NAMALWA (cell line): ENCODE measurements at regions not wholly inside any gene's neighbourhood (a gene's known extent, or its start where the extent isn't known, plus 50 kb on each side); places are given as distances from the start of the nearest gene placed in this dataset.
"Not testable (repeated sequence)": the region's sequence is repeated elsewhere in the genome, so short reads cannot be mapped to it uniquely, and the experiment has no call there.

Experiments
- DNase-seq: peaks from one replicate; pipeline ENCODE4 v3.0.0-alpha.2; 2015; ENCODE audit warnings: low spot score

DNA sequence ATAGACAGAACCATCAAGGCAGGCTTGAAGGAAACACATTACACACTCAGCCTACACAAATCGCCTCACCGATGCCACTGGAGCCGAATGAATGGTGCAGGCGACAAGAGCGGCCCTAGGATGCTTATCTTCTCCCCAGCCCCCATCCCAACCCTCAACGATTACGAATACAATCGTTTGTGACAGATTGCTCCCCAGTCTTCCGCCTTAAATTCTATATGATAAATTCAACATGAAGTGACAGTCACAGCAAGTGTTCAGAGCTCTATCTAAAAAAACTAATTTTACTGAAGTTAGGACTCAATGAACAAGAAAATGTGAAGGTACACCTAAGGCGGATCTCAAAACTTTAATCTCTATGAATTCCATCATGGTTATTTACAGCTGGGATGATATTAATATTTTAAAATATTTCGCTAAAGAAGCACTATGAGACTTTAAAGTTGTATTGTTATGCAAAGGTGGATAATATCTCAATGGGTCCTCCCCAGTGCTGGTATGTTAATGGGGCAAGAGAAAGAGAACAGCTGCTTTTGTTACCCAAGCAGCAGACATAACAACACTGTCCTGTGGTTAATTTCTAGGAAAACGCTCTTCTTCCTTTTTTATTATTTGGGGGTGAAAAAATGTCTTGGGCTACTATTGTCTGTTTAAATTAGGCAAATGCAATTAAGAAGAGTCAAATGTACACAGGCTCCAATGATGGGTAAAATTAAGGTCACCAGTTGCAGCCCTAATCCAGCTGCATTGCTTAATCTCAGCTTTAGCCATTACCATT, 147.6 kb upstream of the NR2F2 start:
- no peak for DNase-seq

DNA sequence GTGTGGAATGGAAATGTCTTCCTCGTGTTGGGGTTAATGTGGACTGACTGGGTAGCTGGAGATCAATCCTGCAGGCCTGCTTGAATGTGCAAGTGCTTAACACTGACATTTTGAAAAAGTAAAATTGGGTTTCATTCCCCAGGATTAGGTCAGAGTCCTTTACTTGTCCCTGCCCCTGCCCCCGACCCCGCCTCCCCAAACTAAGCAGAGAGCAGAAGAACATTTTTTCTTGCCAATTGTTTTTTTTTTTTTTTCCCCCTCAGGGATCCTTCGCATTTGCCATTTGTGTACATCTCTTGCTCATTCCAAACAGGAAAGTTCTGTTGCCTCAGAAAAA, 147.0 kb upstream of the NR2F2 start:
- DNase-seq: no peak

DNA sequence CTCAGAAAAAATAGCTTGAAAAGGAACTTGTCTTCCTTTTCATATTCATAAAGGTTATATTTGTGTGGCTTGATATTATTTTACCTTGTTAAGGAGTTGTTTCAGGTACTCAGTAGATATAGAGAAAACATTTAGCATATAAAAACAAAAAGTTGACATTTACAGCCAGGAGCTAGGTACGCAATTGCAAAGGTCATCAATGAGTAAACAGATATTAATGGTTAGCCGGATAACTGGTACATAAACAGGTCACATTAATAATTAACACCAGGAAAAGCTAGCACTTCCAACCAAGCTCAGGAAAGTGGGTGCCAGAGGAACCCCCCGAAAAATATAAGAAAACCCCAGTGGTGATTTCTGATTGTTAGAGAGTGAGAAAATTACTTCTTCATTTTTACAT, 146.6 kb upstream of the NR2F2 start:
- DNase-seq: no peak

DNA sequence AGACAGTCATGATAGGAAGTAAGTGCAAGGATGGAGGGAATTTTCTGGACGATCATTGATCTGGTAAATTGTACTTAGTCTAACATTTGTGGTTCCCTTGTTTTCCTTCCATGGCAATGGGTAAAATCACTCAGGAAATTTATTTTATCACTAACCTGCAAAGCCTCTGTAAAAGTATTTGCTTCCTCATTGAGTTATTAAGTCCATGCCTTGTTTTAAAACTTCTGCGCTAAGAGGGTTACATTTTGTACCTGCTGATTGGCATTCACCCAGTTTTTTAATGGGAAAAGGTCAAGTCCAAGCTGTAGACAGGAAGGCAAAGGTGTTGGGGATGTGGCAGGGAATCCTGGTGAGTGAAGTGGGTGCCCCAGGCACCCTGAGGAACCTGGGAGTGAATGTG, 146.2 kb upstream of the NR2F2 start:
- no peak for DNase-seq

DNA sequence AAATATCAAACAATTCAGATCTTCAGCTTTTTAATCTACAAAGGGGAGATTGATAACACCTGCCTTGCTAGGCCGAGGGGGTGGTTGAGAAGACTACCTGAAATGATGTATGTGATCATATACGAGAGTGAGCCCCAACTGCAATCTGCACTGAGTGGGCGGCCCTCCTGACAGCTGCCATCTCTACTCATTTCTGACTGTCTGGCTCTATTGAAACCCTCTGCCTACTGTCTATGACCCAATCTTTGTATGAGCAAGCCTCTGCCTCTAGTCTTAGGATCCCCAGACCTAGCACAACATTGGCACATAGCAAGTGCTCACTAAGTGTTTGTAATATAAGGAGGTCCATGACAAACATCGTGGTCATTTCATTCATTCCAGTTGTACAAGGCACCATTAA, 144.4 kb upstream of the NR2F2 start:
- no peak for DNase-seq

DNA sequence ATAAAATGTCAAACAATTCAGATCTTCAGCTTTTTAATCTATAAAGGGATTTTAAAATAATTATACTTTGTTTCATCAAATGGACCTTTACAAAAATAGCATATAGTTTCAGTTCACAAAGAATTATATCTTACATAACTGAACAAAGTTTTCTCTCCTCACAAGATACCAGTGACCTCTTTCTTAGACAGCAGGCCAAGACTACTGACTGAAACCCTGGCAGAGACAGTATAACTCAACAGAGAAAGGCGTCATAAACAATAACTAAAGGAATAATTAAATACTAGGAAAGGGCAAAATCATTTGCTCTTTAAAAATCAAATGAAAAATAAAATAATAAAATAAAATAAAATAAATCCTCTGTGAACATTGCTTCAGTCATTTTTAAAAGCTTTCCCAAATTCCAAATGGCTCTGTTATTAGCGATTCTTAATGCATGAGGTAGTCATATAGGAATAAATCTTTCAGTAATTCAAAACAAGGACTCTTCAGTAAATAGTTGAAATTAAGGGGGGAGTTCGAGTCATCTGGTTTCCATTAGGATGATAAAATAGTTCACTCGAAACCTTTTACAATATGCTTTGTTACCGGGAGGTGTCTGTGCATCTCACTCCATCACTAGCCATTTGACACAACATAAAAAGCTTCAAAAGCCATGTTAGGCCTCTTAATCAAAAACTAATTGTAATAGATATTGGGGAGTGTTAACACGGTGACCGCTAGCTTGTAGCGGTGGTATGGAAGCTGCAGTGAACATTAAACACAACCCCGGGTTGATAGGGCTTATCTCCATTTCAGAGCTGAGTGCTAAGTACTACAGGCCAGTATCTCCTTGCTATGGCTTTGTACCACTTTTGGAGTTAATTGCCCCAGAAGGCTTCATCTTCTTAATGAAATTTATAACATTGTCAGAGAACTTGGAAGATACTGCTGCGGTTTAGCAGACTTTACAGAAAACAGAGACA, 142.9 kb upstream of the NR2F2 start:
- no peak for DNase-seq

DNA sequence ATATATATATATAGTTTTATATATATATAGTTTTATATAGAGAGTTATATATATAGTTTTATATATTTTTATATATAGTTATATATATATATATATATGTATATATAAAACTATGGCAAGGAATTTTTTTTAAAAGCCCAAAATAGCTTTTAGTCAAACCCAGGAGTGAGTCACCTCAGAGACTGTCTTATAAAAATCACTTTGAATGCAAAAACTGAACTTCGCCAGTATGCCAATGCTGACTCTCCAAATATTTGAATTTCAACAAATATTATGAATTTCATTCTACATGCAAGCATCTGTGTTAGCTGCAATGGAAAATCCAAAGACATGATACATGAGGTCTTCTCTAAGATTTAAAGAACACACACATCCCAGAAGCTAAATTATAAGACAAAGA, 132.8 kb upstream of the NR2F2 start:
- DNase-seq: no peak

DNA sequence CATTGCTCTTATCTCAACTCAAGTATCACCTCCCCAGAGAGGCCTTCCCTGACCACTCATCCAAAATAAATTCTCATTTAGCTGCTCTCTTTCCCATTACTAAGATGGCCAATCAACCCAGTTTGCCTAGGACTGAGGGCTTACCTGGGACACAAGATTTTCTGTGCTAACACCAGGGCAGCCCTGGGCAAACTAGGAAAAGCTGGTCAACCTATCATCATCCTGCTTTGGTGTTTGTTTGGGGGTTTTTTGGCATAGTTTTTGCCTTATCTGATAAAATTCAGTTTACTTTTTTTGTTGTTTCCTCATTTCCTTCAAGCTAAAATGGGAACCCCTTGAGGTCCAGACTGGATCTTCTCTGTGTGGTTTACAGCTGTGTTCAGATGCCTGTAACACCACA, 131.4 kb upstream of the NR2F2 start:
- no peak for DNase-seq

DNA sequence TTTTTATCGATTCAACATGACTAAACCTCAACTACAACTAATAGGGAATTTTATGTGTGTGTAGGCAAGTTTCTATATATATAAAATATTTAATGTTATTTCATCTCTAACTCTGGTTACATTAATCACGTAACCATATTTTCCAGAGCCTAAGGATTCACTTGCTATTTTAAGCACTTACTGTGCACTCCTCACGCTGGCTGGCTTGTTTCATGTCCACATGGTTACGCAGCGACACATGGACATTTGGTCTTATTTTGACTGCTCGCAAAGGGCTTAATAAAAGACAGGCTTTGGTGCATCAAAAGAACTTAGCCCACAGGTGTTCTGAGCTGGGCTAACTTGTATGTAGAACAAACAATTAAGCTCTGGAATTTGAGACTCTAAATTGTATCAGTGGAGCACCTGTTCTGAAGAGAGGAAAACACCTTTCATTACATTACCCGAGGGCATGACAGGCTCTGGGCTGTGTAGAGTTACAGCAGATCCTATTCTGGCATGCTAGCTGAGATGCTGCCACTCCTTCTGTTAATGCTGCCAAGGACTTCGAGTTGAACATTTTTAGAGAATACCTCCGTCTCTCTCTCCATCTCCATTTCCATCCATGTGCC, 130.0 kb upstream of the NR2F2 start:
- no peak for DNase-seq

DNA sequence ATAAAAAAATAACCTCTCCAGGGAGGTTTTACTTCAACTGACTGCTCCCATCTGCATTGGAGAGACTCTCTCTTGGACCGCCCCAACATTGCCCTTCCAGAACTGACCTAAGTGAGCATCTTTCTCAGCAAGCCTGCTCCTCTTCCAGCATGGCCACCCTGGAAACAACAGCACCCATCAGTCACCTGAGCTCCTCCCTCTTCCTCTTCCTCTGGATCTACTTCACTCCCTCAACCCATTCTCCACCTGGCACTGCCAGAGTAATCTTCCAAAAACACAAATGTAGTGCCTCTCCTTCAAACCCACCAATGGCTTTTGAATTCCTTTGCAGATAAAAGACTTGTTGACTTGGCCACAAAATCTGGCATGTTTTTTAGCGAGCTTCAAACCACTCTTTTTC, 128.8 kb upstream of the NR2F2 start:
- no peak for DNase-seq

DNA sequence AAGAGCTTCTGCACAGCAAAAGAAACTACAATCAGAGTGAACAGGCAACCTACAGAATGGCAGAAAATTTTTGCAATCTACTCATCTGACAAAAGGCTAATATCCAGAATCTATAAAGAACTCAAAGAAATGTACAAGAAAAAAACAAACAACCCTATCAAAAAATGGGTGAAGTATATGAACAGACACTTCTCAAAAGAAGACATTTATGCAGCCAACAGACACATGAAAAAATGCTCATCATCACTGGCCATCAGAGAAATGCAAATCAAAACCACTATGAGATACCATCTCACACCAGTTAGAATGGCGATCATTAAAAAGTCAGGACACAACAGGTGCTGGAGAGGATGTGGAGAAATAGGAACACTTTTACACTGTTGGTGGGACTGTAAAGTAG, 124.9 kb upstream of the NR2F2 start:
- not testable (repeated sequence) for DNase-seq

DNA sequence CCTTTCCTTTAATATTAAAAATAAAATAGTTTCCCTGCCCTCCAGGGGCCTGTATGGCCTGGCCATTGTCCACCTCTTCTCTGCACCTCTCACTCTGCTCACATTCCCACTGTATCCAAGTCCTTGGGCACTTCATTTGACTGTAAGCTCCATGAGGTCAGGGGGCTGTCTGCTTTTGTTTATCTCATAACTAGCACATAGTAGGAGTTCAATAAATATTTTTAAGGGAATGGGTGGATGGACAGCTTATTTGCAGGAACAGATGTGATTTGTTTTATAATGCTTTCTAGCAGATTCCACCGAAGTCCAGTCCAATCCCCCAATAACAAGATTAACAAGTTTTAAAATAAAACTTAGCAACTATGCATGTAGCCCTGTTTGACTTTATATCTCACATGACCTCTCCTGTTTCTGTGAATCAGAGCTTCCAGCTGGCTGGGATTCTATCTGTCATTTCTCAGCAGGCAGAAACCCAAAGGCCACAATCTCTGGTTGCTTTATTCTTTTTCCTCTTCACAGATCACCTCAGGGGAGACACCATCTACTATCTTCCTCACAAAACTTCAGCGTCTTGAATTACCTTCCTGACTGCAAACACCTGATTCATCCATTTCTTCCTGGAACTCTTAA, 123.0 kb upstream of the NR2F2 start:
- no peak for DNase-seq

DNA sequence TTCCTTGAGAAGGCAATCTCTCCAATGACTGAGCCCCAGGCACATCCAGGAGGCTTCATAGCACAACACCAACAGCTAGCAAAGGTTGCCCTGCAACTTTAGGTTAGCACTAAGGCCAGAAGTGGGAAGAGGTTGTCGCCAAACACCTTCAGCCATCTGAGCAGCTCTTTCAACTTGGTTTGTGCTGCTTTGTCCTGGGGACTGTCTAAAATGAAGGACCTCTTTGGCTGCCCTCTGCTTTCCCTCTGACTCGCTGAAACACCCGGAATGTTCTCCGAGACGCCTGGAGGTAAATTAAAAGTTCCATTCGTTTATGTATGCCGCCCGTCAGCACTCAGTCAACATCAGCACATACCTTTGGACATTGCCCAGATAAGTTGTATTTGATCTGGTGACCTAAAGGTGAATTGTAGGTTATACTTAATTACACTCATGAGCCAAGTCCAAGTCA, 121.2 kb upstream of the NR2F2 start:
- DNase-seq: no peak

DNA sequence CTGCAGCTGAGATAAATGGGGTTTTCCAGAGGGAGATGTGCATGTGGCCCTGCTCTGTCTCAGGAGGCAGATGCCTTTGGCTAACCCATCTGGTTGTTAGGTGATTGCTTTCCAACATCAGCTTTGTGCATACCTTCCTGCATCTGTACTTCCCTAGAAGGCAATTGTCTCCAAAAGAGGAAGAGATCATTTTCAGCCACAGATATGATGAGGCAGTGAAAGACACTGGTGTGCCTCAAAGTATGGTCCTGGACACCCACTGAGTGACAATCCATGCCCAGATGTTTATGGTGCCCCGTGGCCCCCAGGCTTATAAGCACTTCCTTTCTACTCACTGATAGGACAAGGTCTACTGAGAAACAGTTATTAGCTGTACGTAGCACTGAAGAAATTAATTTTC, 117.5 kb upstream of the NR2F2 start:
- DNase-seq: no peak

DNA sequence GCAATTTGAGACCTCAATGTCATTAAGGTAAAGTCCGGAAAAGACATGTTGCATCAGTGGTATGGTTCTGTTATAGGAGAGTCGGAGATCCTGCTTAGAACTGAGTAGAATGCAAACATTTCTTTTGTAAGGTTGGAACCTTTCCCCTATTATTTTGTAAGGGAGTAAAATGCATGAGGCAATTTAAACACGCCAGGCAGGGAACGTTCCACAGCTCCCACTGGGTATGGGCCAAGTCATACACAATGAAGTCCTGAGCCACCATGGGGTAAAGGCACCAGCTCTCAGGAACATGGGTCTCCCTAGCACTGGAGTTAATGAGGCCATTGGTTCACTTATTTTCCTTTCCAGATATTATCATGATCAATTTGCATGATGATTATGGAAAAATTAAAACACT, 116.6 kb upstream of the NR2F2 start:
- no peak for DNase-seq

DNA sequence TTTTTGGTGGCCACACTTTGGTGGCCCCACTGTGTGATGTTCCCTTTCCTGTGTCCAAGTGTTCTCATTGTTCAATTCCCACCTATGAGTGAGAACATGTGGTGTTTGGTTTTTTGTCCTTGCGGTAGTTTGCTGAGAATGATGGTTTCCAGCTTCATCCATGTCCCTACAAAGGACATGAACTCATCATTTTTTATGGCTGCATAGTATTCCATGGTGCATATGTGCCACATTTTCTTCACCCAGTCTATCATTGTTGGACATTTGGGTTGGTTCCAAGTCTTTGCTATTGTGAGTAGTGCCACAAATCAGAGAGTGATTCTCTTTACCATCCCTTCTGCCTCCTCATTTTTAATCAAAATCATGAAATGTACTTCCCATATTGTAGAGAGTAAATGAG, 114.0 kb upstream of the NR2F2 start:
- DNase-seq: not testable (repeated sequence)

DNA sequence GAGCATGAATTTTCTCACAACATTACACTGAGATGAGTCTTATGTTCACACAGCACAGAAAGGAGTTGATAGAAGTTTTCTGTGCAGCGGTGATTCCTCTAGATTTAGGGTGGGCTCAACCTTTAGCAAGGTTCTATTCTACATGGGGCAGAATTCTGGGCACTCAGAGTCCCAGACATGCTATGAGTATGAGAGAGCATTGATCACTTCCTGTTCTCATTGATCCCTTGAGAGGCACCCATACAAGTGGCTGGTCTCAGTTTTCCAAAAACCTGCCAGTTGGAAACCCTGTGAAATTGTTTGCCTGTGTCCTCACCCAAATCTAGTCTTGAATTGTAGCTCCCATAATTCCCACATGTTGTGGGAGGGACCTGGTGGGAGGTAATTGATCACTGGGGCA, 112.5 kb upstream of the NR2F2 start:
- DNase-seq: no peak

DNA sequence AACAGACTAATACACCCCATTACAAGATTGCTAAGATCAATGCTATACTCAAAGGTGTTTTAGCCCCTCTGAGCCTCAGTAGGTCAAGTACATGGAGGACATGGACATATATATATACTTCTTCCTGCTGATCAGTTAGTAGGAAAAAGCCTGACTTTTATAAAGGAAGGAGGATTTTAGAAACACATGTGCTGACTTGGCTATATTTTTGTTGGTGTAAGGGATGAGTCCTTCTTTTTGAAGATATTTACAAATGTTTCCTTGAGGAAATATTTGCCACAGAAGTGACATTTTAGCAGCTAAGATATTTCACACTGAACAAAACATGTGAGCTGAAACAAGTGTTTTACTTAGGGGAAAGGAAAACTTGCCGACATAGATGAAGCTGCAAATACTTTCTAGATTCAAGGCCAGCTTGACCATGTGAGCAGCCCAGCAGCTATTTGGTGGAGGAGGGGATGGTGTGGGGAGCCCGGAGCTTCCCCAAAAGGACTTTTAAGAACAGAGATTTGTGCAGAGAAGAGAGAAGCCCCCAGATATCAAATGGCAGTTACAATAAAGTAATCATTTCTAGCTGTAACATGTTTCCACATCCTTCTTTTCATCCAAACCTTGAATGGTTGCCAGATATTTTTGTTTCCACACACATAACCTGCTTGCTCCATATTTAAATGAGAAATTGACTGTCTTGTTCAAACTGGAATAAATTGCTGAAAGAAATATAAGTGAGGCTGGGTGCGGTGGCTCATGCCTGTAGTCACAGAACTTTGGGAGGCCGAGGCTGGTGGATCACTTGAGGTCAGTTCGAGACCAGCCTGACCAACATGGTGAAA, 111.7 kb upstream of the NR2F2 start:
- no peak for DNase-seq

DNA sequence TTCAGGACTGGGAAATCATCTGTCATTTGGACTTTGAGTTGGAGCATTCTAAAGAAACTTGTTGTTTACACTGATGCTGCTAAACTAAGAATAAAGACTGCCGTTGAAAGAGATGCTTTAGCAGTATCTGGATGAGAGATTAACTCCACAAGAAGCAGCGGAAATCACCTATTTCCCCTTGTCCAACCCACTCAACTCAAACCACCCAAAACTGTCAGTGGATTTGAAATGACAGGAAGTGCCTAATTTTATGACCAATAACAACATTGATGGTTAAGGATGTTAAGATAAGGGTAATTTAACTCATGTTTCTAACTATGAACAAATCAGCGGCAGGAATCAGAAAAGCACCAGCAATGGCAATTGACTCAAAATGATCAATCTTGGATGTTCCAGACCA, 110.8 kb upstream of the NR2F2 start:
- DNase-seq: no peak

DNA sequence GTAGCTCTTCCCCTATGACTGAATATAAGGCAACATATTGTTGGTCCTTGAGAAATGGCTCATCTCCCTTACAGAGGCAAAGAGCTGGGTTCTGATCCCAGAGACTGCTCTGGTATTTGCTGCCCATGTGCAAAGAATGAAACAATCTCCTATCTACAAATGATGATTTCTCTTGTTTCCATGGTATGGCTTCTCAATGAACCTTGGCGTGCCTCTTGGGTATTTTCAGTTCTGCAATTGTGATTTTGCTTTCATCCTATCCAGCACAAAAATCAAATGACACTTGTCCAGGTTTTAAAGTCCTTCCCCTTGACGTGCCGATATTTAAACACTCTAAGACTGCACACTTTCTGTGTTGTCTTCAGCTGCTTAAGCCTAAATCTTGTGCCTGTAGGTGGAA, 109.8 kb upstream of the NR2F2 start:
- DNase-seq: no peak

DNA sequence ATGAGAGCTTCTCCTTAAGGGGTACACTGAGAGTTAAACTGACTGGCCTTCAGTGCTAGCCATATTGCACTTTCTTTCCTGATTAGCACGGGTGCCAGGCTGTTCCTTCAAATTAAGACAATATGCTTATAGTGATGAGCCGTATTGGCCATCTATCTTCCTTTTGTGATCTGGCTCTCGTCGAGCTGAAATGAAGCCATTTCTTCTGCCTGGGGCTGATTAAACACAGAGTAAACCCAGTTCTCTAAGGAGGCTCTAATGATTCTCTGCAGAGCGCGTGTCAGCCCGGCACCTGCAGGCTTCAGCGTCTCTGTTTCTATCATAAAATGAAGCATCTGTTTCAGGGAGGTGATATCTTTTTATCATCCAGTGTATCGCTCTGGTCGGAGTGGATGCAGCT, 107.5 kb upstream of the NR2F2 start:
- DNase-seq: no peak

DNA sequence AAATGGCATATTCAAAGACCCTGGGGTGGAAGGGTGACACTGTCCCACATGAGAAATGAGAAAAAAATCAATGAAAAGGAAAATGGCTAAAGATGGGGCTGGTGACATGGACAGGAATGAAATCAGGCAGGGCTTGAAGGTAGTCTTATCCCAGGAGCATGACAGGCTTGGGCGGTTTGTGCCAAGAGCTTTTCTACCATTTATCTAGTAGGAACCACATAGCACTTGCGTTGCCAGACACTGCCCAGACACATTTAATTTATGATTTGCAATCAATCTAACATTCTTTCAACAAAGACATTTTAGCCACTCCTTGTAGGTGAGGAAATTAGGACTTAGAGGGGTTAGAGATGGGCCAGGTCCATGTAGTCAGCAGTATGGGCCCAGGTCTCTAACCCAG, 106.6 kb upstream of the NR2F2 start:
- DNase-seq: no peak
